ENCODE measurements at regions not wholly inside any gene's neighbourhood (a gene's known extent, or its start where the extent isn't known, plus 50 kb on each side); places are given as distances from the start of the nearest gene placed in this dataset.

DNA sequence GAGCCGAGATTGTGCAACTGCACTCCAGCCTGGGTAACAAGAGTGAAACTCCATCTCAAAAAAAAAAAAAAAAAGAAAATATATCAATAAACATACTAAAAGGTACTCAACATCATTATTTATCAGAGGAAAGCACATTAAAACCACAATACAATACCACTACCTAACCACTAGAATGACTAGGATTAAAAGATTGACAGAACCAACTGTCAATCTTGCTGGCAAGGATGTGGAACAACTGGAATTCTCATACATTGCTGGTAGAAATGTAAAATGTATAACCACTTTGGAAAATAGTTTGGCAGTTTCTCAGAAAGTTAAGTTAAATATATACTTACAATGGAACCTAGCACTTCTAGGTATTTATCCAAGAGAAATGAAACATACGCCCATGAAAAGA is 88.6 kb downstream of the B3GNT2 start:
- Mint-ChIP-seq H3K27ac (no peak overlapping the region), H3K36me3 (ENCODE audit: insufficient read depth) (peaks cover 2% of the 10 kb centered on the region), H3K4me1 (ENCODE audit: low read depth) (no peaks in the 10 kb centered on the region), H3K4me3 (ENCODE audit: low read depth) (no peak overlapping the region), H3K27me3 (no peaks in the 10 kb centered on the region), H3K9me3 (ENCODE audit: low read depth) (peaks cover 9% of the 10 kb centered on the region)
- no peak for DNase-seq (ENCODE audit: low spot score, unreplicated experiment)
- TF ChIP-seq, protein P1, sequence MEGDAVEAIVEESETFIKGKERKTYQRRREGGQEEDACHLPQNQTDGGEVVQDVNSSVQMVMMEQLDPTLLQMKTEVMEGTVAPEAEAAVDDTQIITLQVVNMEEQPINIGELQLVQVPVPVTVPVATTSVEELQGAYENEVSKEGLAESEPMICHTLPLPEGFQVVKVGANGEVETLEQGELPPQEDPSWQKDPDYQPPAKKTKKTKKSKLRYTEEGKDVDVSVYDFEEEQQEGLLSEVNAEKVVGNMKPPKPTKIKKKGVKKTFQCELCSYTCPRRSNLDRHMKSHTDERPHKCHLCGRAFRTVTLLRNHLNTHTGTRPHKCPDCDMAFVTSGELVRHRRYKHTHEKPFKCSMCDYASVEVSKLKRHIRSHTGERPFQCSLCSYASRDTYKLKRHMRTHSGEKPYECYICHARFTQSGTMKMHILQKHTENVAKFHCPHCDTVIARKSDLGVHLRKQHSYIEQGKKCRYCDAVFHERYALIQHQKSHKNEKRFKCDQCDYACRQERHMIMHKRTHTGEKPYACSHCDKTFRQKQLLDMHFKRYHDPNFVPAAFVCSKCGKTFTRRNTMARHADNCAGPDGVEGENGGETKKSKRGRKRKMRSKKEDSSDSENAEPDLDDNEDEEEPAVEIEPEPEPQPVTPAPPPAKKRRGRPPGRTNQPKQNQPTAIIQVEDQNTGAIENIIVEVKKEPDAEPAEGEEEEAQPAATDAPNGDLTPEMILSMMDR (IDR thresholded peaks at IDR 0.05; ENCODE audit: unreplicated experiment), result no peak

DNA sequence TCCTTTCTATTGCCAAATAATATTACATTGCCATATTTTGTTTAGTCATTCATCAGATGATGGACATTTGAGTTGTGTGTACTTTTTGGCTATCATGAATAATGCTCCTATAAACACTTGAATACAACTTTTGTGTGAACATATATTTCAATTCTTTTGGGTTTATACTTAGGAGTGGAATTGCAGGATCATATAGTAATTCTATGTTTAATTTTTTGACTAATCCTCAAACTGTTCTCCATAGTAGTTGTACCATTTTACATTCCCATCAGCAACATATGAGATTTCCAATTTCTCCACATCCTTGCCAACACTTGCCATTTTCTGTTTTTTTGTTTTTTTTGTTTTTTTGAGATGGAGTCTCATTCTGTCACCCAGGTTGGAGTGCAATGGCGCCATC is 87.2 kb downstream of the B3GNT2 start:
- TF ChIP-seq, protein P1 (IDR thresholded peaks at IDR 0.05; ENCODE audit: unreplicated experiment), result no peak
- H3K4me3 Mint-ChIP-seq (ENCODE audit: low read depth), result no peak overlapping the region

DNA sequence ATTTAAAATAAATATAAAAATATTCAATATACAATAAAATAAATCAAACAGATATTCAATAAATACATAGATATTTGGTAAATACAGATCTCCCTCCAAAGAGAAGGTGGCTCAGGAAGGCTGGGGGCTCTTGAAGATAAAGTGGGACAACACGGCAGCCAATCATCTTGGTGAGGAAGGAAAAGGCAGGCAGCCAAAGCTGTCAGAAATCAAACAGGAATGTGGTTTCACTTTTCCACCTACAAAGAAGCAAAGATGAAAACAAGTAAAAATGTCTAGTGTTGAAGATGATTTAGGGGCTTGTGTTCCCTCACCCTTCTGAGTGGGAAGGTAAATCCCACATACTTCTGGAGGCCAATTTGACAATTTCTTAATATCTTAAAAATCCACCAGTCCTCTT is 85.7 kb downstream of the B3GNT2 start:
- Mint-ChIP-seq H3K9me3 (ENCODE audit: low read depth) (peaks cover 25% of the 10 kb centered on the region), H3K4me3 (ENCODE audit: low read depth) (no peak overlapping the region), H3K36me3 (ENCODE audit: insufficient read depth) (peaks cover 7% of the 10 kb centered on the region)

More for the DNA sequence above, 87.2 kb downstream of the B3GNT2 start:
- Mint-ChIP-seq H3K27ac (no peak overlapping the region), H3K27me3 (no peaks in the 10 kb centered on the region), H3K4me1 (ENCODE audit: low read depth) (no peaks in the 10 kb centered on the region), H3K36me3 (ENCODE audit: insufficient read depth) (peaks cover 6% of the 10 kb centered on the region), H3K9me3 (ENCODE audit: low read depth) (peaks cover 18% of the 10 kb centered on the region)
- DNase-seq (ENCODE audit: low spot score, unreplicated experiment), result no peak

DNA sequence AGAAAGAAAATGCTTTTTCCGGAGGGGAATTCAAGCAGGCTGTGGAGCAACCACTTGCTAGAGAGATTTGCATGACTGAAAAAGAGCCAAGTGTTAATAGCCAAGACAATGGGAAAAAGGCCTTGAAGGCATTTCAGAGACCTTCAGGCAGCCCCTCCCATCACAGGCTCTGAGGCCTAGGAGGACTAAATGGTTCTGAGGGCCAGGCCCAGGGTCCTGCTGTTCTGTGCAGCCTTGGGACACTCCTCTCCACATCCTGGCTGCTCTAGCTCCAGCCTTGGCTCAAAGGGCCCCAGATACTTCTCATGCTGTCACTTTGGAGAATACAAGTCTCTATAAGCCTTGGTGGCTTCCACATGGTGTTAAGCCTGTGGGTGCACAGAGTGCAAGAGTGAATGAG is 81.8 kb downstream of the B3GNT2 start:
- Mint-ChIP-seq H3K27ac (no peak overlapping the region), H3K9me3 (ENCODE audit: low read depth) (peaks cover 23% of the 10 kb centered on the region), H3K27me3 (no peaks in the 10 kb centered on the region), H3K4me1 (ENCODE audit: low read depth) (no peaks in the 10 kb centered on the region), H3K36me3 (ENCODE audit: insufficient read depth) (peaks cover 8% of the 10 kb centered on the region), H3K4me3 (ENCODE audit: low read depth) (no peak overlapping the region)
- no peak for DNase-seq (ENCODE audit: low spot score, unreplicated experiment)
- TF ChIP-seq, protein P1 (IDR thresholded peaks at IDR 0.05; ENCODE audit: unreplicated experiment), result no peak

More for the DNA sequence above, 85.7 kb downstream of the B3GNT2 start:
- Mint-ChIP-seq H3K27me3 (no peaks in the 10 kb centered on the region), H3K4me1 (ENCODE audit: low read depth) (no peaks in the 10 kb centered on the region), H3K27ac (no peak overlapping the region)
- DNase-seq (ENCODE audit: low spot score, unreplicated experiment), result no peak
- TF ChIP-seq, protein P1 (IDR thresholded peaks at IDR 0.05; ENCODE audit: unreplicated experiment), result no peak
